SK-N-MC (cell line): ENCODE measurements at regions not wholly inside any gene's neighbourhood (a gene's known extent, or its start where the extent isn't known, plus 50 kb on each side); places are given as distances from the start of the nearest gene placed in this dataset.

Experiments used
- DNase-seq: peaks from one replicate; pipeline ENCODE4 v3.0.0-alpha.2; 2011; ENCODE audit warnings: low read depth, low spot score
- H3K27ac ChIP-seq: fragments of 200-600 bp; sonication (generic); 2 replicates; pipeline ENCODE4 v1.5.1; 2016; ENCODE audit warnings: mixed run types
- H3K36me3 ChIP-seq: fragments of 200-600 bp; sonication (generic); 2 replicates; pipeline ENCODE4 v1.6.1; 2017; ENCODE audit warnings: antibody characterized with exemption, low read length, mixed read lengths; ENCODE audit not compliant: insufficient read depth
- H3K4me3 ChIP-seq: fragments of 200-600 bp; sonication (generic); 2 replicates; pipeline ENCODE4 v1.5.1; 2016
- H3K9ac ChIP-seq: fragments of 200-600 bp; sonication (generic); 2 replicates; pipeline ENCODE4 v1.8.0; 2017; ENCODE audit warnings: mixed run types, mixed read lengths; ENCODE audit not compliant: insufficient read length
- H3K9me3 ChIP-seq: fragments of 200-600 bp; sonication (generic); 2 replicates; pipeline ENCODE4 v1.6.1; 2017; ENCODE audit warnings: low read depth, mild to moderate bottlenecking, antibody characterized with exemption, low read length, moderate library complexity, mixed read lengths
- EZH2 ChIP-seq: fragments of 200-600 bp; sonication (generic); IDR thresholded peaks from one replicate; pipeline ENCODE4 v1.6.1; 2017; ENCODE audit warnings: antibody characterized with exemption
- FOXP2 ChIP-seq: optimal IDR thresholded peaks from 2 replicates; pipeline ENCODE3; 2011; ENCODE audit warnings: mild to moderate bottlenecking, moderate library complexity; ENCODE audit not compliant: insufficient read depth; ENCODE audit errors: extremely low read length, control extremely low read depth
- POLR2AphosphoS5 ChIP-seq: IDR thresholded peaks from 2 replicates; pipeline ENCODE4 v1.6.1; 2012; ENCODE audit warnings: mild to moderate bottlenecking, low read depth, low read length, borderline replicate concordance

DNA sequence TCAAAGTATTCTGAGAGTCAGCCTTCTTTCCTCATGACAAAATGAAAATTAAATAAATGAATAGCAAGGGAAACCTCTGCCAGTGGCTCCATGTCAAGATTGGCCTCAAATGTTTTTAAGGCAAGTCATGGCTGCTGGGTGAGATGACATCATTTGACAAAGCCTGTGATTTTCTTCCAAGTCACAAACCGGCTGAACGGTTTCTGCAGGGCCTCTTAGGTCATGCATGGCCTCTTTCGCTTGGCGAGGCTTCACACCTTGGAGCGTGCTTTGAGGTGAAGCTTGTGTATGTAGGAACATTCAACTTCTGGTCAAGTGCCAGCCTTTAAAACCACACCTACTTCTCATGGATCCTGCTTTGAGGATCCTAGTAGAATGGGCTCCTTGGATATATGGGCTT, 161.0 kb upstream of the ZNF618 start:
- H3K9me3 ChIP-seq = no peaks in the 10 kb centered on the region
- no peak overlapping the region for H3K27ac ChIP-seq
- H3K36me3 ChIP-seq = no peaks in the 10 kb centered on the region
- no peak for DNase-seq
- no peak overlapping the region for H3K4me3 ChIP-seq
- H3K9ac ChIP-seq = no peak overlapping the region
- TF ChIP-seq POLR2AphosphoS5 = no peak
- TF ChIP-seq EZH2 = no peak
- no peak for TF ChIP-seq FOXP2

DNA sequence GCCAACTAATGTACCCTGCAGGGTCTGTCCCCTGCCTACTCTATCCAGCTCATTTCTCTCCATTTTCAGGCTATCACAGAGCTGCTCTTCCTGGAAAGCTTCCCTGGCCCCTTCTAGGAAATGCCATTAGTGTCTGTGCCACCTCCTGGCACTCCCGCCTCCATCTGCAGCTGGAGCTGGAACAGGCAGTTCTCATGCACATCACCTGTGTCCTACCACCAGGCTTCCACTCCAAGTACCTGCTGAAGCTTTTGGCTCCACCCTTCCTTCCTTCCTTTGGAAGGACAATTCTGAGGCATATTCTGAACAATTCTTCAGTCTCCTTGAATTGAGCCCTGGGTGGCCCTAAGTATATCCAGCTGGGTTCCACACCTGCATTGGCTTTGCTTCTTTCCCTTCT, 156.2 kb upstream of the ZNF618 start:
- Histone ChIP-seq H3K27ac (no peak overlapping the region), H3K4me3 (no peak overlapping the region), H3K36me3 (no peaks in the 10 kb centered on the region), H3K9me3 (no peaks in the 10 kb centered on the region), H3K9ac (no peak overlapping the region)
- TF ChIP-seq POLR2AphosphoS5 (no peak), EZH2 (no peak), FOXP2 (no peak)
- DNase-seq = no peak

DNA sequence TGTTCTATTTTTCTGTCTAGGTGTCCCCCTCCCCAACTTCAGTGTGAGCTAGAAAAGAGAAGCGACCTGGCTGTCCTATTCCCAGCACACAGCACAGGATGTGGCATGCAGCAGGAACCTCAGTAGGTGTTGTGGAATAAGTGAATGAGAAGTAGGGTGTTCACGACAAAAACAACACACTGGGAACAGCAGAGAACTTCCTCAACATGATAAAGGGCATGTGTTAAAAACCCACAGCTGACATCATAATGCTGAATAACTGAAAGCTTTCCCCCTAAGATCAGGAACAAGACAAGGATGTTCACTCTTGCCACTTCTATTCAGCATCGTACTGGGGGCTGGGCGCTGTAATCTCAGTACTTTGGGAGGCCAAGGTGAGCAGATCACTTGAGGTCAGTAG, 155.6 kb upstream of the ZNF618 start:
- Histone ChIP-seq H3K4me3 (no peak overlapping the region), H3K36me3 (no peaks in the 10 kb centered on the region), H3K27ac (no peak overlapping the region), H3K9me3 (no peaks in the 10 kb centered on the region), H3K9ac (no peak overlapping the region)
- DNase-seq = no peak
- TF ChIP-seq EZH2 (no peak), POLR2AphosphoS5 (no peak), FOXP2 (no peak)

DNA sequence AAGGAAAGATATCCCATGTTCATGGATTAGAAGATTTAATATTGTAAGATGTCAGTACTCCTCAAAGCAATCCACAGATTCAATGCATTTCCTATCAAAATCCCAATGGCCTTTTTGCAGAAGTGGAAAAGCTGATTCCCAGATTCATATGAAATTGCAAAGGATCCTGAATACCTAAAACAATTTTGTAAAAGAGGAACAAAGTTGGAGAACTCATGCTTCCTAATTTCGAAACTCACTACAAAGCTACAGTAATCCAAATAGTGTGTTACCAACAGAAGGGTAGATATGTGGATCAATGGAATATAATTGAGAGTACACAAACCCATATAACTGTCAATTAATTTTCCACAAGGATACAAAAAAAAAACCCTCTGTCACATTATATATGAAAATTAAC, 154.3 kb upstream of the ZNF618 start:
- H3K36me3 ChIP-seq = no peaks in the 10 kb centered on the region
- DNase-seq = no peak
- H3K27ac ChIP-seq = no peak overlapping the region
- no peak overlapping the region for H3K4me3 ChIP-seq
- H3K9me3 ChIP-seq = no peaks in the 10 kb centered on the region
- TF ChIP-seq FOXP2 (no peak), EZH2 (no peak), POLR2AphosphoS5 (no peak)
- H3K9ac ChIP-seq = no peak overlapping the region

DNA sequence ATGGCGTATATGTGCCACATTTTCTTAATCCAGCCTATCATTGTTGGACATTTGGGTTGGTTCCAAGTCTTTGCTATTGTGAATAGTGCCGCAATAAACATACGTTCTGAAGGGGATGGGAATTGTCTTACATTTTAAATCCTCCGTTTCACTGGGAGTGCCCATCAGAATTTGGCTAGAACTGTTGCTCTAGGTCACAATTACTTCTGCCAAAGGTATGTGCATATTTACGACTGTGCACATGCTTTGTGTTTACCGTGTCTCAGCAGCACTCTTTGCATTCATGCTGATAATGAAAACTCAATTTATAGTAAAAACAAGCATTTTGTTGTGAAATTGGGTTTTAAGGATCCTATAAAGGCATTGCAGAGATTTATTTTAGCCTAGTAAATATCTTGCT, 151.9 kb upstream of the ZNF618 start:
- H3K36me3 ChIP-seq = no peaks in the 10 kb centered on the region
- H3K9me3 ChIP-seq = no peaks in the 10 kb centered on the region
- TF ChIP-seq POLR2AphosphoS5 = no peak
- TF ChIP-seq EZH2 = no peak
- no peak for TF ChIP-seq FOXP2
- no peak overlapping the region for H3K9ac ChIP-seq
- no peak for DNase-seq
- H3K27ac ChIP-seq = no peak overlapping the region
- no peak overlapping the region for H3K4me3 ChIP-seq

DNA sequence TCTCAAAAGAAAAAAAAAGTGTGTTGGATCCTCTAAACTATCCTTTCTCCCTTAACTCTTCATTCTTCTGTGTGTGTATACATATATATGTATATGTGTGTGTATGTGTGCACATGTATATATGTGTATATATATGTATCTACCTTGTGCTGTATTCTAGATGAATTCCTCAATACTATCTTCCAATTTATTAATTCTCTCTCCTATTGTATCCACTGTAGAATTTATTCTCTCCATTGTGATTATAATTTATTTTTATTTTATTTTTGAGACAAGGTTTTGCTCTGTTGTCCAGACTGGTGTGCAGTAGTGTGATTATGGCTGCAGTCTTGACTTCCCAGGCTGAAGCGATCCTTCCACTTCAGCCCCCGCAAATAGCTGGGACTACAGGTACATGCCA, 147.1 kb upstream of the ZNF618 start:
- Histone ChIP-seq H3K27ac (no peak overlapping the region), H3K9me3 (0 out of 2 replicates have a peak, but pooled peaks cover 3% of the 10 kb centered on the region), H3K9ac (no peak overlapping the region), H3K36me3 (no peaks in the 10 kb centered on the region), H3K4me3 (no peak overlapping the region)
- TF ChIP-seq POLR2AphosphoS5 (no peak), FOXP2 (no peak), EZH2 (no peak)
- no peak for DNase-seq

DNA sequence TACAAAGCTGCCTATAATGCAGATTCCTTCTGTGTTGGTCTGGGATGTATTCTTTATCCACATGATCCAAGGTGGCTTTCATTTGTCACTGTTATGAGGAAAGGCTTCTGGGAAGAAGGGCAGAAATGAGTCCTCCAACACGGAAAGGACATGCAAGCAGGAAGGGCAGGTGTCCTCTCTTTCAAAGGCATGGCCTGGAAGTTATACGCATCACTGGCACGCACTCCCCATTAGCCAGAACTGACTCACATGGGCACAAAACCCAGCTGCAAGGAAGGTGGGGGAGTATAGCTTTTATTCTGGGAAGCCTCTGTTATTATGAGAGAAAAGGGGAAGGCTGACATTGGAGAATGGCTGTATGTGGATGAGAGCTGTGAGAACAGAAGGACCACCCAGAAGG, 141.3 kb upstream of the ZNF618 start:
- TF ChIP-seq POLR2AphosphoS5 = no peak
- TF ChIP-seq FOXP2 = no peak
- no peak for TF ChIP-seq EZH2
- Histone ChIP-seq H3K27ac (no peak overlapping the region), H3K9ac (no peak overlapping the region), H3K36me3 (no peaks in the 10 kb centered on the region), H3K4me3 (no peak overlapping the region), H3K9me3 (0 out of 2 replicates have a peak, but pooled peaks cover 3% of the 10 kb centered on the region)
- no peak for DNase-seq

DNA sequence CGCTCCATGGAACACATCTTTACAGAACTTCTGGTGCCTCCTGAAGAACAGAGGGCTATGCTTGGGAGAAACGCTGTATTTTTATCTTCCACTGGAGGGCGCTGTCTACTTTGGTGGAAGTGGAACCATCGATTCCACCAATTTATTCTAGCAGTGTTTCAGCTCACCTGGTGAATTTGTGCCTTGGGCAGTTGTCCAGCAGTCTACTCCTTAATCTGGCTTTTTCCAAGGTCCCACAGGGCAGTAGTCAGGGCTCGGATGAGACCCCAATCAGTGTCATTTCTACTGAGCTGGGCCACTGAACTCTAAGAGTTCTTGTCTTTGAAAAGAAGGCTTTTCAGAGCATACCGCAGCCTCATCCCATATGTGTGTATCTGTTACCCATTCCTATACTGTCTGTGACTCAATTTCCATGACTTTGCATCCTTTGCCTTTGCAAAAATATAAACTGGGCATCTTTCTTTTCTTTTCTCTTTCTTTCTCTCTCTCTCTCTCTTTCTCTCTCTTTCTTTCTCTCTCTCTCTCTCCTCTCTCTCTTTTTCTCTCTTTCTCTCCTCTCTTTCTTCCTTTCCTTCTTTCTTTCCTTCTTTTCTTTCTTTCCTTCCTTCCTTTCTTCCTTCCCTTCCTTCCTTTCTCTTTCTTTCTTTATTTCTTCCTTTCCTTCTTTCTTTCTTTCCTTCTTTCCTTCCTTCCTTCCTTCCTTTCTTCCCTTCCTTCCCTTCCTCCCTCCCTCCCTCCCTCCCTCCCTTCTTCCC, 138.4 kb upstream of the ZNF618 start:
- DNase-seq = no peak
- Histone ChIP-seq H3K36me3 (no peaks in the 10 kb centered on the region), H3K9me3 (no peaks in the 10 kb centered on the region), H3K9ac (no peak overlapping the region), H3K27ac (no peak overlapping the region), H3K4me3 (no peak overlapping the region)
- TF ChIP-seq FOXP2 (no peak), EZH2 (no peak), POLR2AphosphoS5 (no peak)

DNA sequence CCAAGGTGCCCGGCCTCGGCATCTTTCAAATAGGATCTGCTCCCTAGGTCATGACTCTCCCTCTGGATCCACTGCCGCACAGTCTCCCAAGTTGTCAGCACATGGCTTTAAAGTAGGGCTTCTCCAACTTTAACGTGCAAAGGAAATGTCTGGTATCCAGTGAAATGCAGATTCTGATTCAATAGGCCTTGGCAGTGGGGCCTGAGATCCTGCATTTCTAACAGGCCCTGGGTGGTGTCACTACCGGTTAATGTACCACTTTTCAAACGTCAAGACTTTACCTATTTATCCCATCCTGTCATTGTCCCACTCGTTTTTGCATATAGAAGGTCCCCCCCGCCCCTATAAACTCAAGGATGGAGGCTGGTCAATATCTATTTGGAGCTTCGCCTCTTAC, 137.6 kb upstream of the ZNF618 start:
- TF ChIP-seq EZH2 (no peak), POLR2AphosphoS5 (no peak), FOXP2 (no peak)
- no peak overlapping the region for H3K27ac ChIP-seq
- H3K9ac ChIP-seq = no peak overlapping the region
- H3K4me3 ChIP-seq = no peak overlapping the region
- no peaks in the 10 kb centered on the region for H3K36me3 ChIP-seq
- DNase-seq = no peak
- H3K9me3 ChIP-seq = no peaks in the 10 kb centered on the region
